NT2/D1 (cell line): ENCODE measurements at regions not wholly inside any gene's neighbourhood (a gene's known extent, or its start where the extent isn't known, plus 50 kb on each side); places are given as distances from the start of the nearest gene placed in this dataset.

Experiments
- SUZ12 ChIP-seq: IDR thresholded peaks from 2 replicates; pipeline ENCODE4 v1.6.1; 2011; ENCODE audit not compliant: insufficient read length, insufficient read depth; ENCODE audit errors: extremely low read depth
- ZNF274 ChIP-seq: IDR thresholded peaks from 2 replicates; pipeline ENCODE4 v1.6.1; 2011; ENCODE audit warnings: mild to moderate bottlenecking, low read depth, low read length

GRCh38 chr22:27156821-27157489, 499.6 kb downstream of the MIAT start:
- no peak for TF ChIP-seq ZNF274
- TF ChIP-seq SUZ12: no peak
